ENCODE measurements at regions not wholly inside any gene's neighbourhood (a gene's known extent, or its start where the extent isn't known, plus 50 kb on each side); places are given as distances from the start of the nearest gene placed in this dataset.

GRCh38 chr6:14063756-14064155, 53.8 kb upstream of the CD83 start:
- DNase-seq (ENCODE audit: low read depth): no peak

- DNase-seq (ENCODE audit: low read depth): no peak
Measured at GRCh38 chr6:14065350-14065749, 52.2 kb upstream of the CD83 start.

- DNase-seq (ENCODE audit: low read depth): peak; percentile 60
Measured at GRCh38 chr6:14066782-14067406, 50.7 kb upstream of the CD83 start.

- DNase-seq (ENCODE audit: low read depth): no peak
Measured at GRCh38 chr6:14067656-14068055, 49.9 kb upstream of the CD83 start.

Data from forelimb muscle (tissue), 1 donor.